Islet precursor cell (in vitro differentiated cells): ENCODE measurements at regions not wholly inside any gene's neighbourhood (a gene's known extent, or its start where the extent isn't known, plus 50 kb on each side); places are given as distances from the start of the nearest gene placed in this dataset.
"Not testable (repeated sequence)": the region's sequence is repeated elsewhere in the genome, so short reads cannot be mapped to it uniquely, and the experiment has no call there.

Experiments
- DNase-seq: peaks from one replicate; pipeline ENCODE4 v3.0.0-alpha.2; 2018

DNA sequence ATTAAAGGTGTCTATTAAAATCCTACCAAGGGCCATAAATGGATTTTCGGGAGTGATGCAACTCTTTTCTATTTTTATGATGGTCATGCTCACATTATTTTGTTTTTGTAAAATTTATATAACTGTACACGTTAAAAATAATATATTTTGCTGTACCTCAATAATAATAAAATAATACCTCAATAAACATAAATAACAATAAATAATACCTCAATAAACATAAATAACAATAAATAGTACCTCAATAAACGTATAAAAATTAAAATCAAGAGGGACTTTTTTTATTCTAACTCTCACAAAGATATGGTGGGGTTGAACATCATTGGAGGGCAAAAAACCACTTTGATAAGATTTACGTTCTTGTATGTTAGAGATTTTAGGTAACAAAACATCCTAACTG is 1189.6 kb upstream of the CELF2 start:
- DNase-seq = no peak

DNA sequence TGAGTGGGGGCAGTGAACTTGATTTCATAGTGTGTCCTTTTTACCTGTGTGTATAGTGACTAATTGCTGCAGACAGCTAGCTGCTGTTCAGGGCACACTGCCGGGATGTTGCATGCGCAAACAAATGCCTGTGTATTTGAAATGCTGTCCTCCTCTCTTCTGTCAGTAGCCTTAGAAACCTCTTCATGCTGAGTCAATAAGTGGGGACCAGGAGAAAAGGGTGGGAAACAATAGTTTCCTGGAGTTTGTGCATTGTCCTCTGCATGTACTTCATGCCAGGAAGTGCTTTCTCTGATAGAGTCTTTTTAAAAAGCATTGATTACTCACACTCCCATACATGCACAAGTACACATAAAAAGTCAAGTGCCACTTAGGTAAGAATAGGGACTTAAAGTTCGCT is 1183.7 kb upstream of the CELF2 start:
- DNase-seq = no peak

DNA sequence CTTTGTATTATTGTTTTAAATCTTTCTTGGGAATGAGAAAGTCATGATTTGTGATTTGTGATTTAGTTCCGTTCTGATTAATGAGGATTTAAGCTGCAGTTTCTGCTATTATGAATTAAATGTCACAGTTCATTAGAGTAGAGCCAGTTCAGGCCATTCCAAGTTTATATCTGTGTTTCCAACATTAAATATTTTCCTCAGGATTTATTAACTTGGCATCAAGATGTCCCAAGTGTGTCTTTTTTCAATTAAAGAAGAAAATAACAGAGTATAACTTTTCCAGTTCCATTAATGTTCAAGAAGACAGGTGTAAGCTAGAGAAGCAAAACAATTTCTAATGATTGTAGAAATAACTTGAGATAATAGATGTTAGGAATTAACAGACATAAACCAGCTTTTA is 1183.2 kb upstream of the CELF2 start:
- DNase-seq = no peak

DNA sequence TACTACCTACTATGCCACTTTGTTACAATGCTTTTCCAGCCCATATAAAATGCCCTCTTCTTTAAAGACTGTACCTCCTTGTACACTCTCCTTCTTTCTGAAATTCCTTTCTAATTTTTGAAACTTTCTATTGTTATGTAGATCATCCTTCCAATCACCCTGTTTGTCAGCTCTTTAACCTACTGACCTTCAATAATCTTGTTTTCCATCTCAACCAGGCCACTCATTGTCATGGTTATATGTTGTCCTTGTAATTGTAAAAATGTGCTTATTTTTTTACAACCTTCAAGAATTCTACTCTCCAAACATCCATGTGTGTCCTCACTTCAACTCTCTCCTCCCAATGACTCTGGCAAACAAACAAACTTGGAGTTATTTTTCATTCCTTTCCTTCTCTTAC is 1172.6 kb upstream of the CELF2 start:
- no peak for DNase-seq

DNA sequence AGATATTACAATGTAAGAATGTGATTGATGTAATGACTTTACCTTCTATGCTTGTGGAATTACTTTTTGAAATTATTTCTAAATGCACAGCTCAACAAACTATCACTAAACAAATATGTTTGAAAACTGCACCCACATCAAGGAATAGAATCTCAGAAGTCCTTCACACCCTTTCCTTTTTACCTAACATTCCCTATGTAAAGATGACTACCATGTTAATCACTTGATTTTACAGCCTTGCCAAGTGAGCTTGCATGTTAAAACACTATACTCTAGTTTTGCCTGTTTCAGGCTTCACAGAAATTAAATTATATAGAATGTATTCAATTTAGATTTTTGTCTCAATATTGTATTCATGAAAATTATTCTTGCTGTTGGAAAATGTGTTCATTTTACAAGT is 1169.4 kb upstream of the CELF2 start:
- DNase-seq = no peak

DNA sequence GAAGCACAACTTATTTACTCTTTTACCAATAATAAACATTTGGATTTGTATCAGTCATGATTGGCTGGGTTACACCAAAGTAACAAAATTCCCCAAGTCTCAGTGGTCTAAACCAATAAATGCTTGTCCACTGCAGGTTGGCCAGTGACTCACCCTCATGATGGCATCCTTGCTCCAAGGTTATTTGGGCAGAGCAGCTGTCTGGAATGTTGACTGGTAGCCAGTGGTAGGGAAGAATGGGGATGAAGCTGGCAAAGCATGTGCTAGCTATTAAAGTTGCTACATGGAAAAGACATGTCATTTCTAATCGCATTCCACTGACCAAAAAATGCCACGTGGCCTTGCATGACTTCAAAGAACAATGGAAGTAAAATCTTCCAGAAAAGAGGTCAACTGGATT is 1168.7 kb upstream of the CELF2 start:
- DNase-seq = no peak

DNA sequence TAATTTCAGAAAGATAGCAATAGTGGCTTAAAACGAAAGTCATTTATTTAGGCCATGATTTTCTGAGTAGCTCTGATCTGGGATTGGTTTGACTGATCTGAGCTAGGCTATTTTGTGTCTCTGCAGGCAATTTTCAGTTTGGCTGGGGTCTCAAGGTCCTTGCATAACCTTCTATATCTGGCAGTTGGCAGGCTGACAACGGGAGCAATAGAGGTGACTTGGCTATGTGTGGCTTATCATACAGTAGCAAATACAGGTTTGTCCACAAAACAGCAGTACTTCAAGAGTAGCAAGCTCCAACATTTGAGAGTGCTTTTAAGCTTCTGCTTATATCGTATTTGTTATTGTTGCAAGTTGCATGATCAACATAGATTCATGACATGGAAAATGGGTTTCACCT is 1167.3 kb upstream of the CELF2 start:
- no peak for DNase-seq

DNA sequence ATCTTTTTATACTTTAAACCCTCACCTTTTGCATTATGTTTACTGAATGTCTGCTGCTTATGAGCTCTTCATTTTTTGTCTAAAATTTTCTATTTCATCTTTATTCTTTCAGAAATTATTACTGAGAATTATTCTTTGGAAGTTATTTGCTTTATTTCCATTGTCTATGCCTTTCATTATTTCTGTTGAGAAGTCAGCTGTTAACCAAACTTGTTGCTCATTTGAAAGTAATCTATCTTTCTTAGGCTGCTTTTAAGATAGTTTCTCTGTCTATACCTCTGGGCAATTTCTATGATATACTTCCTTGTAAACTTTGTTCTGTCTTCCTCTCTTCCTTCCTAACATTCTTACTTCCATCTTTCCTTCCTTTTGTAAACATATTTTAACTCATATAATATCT is 1165.9 kb upstream of the CELF2 start:
- DNase-seq = no peak

DNA sequence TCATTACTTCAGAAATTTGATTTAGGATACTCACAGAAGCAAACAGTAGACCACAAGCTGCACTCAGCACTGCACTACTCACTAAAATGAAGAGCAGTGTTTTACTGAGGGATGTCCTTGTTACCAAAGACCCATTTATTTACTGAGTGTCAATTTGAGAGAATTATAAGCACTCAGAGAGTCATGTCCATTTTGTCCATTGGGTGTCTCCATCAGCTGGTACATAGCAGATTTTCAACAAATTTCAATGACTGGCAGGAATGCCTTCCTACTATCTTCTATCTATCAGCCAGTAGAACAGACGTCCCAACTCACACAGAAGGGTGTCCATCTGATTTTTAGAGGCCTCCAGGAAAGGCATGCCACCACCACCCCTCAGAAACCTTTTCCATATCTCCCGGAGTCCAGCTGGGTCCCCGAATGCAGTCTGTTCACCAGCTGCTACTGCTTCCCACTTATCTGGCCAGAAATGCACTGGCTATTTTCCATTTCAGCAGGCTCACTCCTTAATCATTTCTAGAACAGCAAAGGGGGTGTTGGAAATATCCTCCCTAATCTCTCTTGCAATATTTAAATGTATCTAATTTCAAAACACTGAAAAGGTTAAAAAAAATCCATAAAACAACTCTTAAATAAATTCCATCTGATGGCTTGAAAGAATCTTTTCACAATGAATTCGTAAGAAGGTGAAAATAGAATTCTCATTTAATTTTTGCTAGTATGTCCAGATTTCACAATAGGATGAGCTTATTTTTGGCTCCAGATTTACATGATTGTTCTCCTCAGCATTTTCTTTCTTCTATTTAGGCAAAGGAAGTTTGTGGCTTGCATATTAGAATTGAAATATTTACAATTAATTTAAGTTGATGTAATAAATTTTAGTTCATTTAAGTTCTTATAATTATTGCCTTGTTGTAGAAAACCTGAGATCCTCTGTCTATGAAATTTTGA is 1164.0 kb upstream of the CELF2 start:
- DNase-seq = no peak

DNA sequence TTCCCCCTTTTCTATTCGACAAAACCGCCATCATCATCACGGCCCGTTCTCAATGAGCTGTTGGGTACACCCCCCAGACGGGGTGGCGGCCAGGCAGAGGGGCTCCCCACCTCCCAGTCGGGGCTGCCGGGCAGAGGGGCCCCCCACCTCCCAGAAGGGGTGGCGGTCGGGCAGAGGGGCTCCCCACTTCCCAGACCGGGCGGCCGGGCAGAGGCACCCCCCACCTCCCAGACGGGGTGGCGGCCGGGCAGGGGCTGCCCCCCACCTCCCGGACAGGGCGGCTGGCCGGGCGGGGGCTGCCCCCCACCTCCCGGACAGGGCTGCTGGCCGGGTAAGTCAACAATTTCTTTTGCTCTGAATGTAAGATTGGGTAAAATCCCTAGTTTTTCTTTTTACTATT is 1162.2 kb upstream of the CELF2 start:
- not testable (repeated sequence) for DNase-seq

DNA sequence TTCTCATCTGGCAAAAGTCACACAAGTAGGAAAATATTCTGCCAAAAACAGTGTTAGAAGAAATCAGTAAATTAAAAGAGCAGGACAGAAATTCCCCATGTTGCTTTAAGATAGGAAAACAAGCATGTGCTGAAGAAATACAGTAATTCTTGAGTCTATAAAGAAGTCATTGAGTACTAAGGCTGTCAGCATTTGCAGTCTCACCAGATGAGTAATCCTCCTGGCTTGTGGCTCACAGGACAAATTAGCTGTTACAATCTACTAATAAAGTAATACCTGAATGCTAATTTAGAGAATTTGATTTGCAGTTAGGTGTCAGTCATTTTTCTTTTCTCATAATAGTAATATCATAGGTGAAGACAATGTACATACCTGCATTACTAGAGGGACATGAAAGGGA is 1158.9 kb upstream of the CELF2 start:
- DNase-seq = no peak

DNA sequence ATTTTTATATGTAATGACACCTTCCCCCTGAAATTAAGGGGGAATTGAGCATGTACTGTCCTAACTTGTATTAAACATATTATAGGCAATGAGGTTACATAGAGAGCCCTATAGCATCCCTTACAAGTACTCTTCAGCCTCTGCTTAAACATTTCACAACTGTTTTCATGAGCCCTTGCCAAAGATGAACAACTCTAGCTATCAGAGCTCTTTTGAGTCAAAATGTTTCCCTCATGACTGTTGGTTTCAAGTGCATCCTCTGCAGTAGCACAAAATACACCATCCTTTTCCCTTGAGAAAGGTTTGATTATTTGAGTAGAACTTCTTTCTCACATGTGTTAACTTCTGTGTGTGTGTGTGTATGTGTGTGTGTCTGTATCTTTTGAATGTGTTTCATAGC is 1157.6 kb upstream of the CELF2 start:
- no peak for DNase-seq

DNA sequence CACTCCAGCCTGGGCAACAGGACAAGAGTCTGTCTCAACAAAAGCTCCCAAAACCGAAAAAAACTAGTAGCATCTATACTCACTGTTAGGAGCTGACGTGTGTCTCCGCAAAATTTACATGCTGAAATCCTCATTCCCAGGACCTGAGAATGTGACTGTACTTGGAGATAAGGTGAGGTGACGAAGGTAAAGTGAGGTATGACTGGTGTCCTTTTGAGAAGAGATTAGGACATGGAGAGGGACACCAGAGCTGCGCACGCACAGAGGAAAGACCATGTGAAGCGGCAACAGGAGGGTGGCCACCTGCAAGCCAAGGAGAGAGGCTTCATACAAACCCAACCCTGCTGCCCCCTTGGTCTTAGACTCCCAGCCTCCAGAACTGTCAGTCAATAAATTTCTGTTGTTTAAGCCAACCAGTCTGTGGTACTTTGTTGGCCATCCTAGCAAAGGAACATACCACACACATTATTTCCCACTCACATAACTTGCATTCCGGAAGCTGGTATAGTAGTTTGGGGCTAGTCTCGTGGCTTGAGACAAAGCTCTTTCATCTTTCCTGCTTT is 1154.0 kb upstream of the CELF2 start:
- no peak for DNase-seq

DNA sequence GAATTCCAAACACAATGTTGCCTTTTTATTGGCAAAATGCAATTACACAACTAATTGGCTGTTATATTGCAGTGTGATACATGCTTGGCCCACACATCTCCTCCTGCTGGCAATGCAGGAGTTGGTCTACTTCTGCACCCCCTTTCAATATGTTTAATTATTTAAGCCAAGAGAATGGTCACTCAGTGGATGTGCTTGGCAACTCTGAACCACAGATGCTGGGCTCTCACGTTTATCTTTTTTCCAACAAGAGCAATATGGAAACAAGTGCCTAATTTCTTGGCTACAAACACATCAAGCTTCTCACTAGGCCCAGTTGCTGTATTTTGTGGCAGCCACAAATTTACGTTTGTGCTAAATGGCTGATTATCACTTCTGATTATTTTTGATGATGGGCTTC is 1149.2 kb upstream of the CELF2 start:
- DNase-seq = no peak

DNA sequence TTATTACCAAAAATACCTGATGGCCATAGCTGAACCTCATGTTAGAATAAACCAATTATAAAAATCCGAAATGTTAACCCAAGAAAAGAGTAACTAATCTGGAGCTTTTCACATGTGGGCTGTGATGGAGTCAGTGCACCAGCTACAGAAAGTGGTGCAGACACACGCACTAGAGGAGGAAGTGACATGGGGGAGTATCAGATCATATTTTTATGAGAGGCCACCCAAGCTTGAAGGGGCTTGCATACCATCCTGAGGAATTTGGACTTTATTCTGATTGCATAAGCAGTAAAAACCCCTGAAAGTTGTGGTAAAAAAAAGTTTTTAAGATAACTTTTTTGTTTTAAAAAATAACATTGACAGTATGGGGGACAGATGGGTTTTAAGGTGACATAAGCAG is 1148.5 kb upstream of the CELF2 start:
- no peak for DNase-seq

DNA sequence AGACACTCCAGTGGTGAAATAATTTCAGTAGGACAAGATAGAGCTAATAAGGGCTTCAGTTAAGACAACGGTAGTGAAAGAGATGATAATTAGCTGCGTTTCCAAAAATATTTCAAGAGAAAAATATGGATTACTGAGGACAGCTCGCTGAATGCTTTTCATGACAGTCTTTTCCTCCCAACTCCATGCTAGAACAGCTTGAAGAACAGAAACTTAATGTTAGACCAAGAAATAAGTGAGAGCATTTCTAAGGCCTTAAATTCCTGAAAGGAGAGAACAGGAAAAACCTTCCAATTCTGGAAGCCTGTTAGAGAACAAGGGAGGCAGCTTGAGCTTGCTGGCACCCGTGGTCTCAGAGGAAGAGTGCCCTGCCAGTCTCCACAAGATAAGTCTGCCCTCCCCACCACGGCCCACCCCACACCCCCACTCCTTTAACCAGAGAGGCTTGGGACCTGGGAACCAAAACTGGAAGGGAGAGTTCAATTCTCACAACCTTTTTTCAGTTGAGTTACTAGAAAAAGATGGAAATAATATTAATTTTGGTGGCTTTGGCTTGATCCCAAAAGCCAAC is 1148.0 kb upstream of the CELF2 start:
- DNase-seq = no peak

DNA sequence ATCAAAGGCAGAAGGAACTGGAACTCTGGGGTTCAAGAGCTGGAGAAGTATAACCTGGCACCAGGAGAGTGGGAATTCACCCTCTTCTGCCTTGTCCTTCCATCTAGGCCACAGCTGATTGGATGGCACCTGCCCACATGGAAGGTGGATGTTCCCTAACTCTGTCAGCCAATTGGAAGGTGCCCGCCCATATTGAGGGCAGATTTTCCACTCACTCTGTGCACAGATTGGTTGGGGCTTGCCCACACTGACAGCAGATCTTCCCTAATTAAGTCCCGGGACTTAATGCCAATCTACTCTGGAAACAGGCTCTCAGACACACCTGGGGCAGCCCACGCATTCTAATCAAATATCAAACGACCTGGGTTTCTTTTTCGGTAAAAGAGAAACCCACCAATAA is 1142.3 kb upstream of the CELF2 start:
- no peak for DNase-seq

DNA sequence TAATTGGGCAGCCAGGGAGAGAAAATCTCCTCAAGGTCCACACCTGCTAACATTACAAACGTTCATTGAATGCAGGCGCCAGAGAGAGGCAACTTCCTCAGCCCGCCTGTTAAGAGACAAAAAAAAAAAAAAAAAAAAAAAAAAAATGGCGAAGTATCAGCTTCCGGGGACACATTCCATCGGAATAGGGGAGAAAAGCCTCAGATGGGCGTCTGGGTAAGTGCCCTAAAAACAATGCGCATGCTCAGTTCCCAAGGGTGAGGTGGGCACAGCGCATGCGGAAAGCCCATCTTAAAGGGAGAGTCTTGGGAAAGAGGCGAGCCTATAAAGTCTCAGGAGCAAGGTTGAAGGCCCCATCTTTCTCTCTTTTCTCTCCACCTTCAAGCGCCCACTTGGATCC is 1139.7 kb upstream of the CELF2 start:
- DNase-seq = no peak

DNA sequence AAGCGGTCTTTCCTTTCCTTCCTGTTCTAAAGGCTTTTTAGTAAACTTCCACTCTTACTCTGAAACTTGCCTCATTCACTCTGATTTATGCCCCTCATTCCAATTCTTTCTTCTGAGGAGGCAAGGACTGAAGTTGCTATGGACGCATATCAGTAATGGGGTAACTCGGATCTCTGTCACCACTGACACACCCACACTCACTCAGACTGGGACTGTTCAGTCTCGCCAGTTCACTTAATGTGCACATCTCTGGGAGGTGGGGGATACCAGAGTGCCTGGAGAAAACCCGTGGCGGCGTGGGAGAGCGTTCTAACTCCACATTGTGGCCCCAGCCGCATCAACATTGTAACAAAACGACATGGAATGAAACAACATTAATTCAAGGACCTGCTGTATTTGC is 1139.3 kb upstream of the CELF2 start:
- no peak for DNase-seq

DNA sequence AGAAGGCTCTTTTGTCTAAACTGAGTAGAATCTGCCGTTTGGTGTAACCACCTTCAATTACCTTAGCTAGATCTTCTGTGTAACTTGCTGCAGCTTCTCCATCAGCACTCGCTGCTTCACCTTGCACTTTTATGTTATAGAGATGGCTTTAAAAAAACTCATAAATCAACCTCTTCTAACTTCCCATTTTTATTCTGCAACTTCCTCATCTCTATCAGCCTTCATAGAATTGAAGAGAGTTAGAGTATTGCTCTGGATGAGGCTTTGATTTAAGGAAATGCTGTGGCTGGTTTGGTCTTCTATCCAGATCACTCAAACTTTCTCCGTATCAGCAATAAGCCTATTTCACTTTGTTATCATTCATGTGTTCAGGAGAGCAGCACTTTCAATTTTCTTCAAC is 1131.9 kb upstream of the CELF2 start:
- DNase-seq = no peak

DNA sequence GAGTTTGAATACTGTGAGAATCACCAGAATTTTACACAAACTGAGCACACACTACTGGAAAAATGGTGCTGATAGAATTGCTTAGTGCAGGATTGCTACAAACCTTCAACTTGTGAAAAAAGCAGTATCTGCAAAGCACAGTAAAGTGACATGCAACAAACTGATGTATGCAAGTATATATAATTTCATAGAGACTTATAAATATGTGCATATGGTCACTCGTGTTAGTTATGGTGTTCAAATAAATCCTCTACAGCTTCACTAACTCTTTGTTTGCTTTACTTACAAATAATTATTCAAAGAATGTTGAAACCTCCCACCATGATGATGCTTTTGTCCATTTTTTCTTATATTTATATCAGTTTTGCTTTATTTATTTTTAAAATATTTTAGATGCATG is 1130.9 kb upstream of the CELF2 start:
- DNase-seq = no peak

DNA sequence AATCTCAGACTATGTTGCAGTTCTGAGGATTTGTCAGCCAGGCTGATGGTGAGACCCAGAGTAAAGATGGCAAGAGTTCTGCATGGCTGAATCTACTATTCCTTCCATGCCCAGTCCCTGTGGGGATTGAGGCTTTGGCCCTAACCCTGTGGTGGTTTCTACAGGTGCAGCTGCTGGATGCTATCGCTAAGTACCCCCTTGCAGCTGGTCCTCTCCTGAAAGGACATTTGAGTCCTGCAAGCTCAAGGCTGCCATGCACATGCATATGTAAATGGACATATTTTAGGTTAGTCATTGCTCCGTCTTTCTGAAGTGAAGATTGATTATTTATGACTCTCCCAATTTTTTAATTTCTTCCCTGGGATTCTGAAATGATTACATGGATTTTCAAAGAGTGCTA is 1122.2 kb upstream of the CELF2 start:
- no peak for DNase-seq

DNA sequence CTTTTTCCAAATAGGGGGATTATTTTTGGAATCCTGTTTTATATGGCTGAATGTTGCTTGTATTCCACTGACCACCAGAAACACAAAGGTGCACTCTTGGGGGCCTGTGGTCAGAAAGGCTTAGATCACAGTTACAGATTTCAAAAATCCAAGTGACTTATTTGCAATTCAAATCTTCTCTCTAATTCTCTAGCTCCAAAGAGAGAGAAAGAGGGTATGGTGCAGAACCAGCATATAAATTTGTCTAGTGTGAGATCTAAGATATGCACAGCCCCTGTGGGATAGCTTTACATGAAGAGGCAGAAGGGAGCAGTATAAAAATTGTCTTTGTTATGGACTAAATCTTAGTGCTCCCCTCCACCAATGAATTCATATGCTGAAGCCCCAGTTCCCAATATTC is 1121.7 kb upstream of the CELF2 start:
- DNase-seq = no peak

DNA sequence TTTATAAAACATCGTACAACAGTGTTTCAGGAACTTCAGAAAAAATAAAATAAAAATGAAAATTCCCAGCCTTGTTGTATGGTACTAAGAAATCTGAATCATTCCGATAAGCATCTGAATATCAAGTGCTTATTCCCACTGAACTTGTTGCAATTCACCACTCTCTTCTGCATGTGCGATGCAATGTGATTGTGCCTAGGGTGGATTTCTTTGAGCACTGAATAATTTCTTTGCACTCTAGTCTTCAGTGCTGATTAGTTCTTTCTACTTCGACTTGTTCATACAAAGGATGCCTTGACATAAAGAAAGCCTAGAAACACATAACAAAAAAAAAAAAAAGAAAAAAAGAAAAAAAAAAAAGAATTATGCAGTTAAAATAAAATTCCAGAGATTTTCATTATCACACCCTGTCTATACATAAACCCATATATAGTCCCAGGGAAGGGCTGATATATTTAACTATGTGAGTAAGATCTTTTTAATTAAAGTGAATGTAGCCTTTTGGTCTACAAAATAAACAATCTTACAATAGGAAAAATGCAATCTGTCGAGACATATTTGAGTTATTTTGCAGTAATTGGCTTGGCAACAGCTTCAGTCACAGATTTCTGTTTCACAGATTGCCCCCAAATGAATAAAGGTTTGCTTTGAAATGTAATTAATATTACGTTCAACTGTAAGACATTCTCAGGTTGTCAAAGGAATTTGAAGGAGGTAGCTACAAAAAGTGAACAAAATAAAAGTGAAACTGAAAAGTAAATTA is 1118.9 kb upstream of the CELF2 start:
- no peak for DNase-seq
